Ishikawa (cell line): ENCODE measurements at regions not wholly inside any gene's neighbourhood (a gene's known extent, or its start where the extent isn't known, plus 50 kb on each side); places are given as distances from the start of the nearest gene placed in this dataset.

Experiments
- CEBPB ChIP-seq: IDR thresholded peaks from 2 replicates; pipeline ENCODE4 v1.6.1; 2012
- CREB1 ChIP-seq: IDR thresholded peaks from 2 replicates; pipeline ENCODE4 v1.6.1; 2012; ENCODE audit warnings: low read depth
- FOXM1 ChIP-seq: IDR thresholded peaks from 2 replicates; pipeline ENCODE4 v1.6.1; 2012; ENCODE audit warnings: low read depth, borderline replicate concordance
- NFIC ChIP-seq: IDR thresholded peaks from 2 replicates; pipeline ENCODE4 v1.6.1; 2012
- RAD21 ChIP-seq: IDR thresholded peaks from 2 replicates; pipeline ENCODE4 v1.6.1; 2012; ENCODE audit warnings: low read depth
- TAF1 ChIP-seq: IDR thresholded peaks from 2 replicates; pipeline ENCODE4 v1.6.1; 2012; ENCODE audit warnings: low read depth, mild to moderate bottlenecking
- TCF12 ChIP-seq: IDR thresholded peaks from 2 replicates; pipeline ENCODE4 v1.6.1; 2012; ENCODE audit warnings: low read depth
- TEAD4 ChIP-seq: IDR thresholded peaks from 2 replicates; pipeline ENCODE4 v1.6.1; 2012
- TF ChIP-seq, protein P1 (sequence below): IDR thresholded peaks from 2 replicates; pipeline ENCODE4 v1.6.1; 2012; ENCODE audit warnings: low read depth, mild to moderate bottlenecking
- TF ChIP-seq, protein P2 (sequence below): IDR thresholded peaks from 2 replicates; pipeline ENCODE4 v1.6.1; 2012

- TF ChIP-seq TEAD4 (no peak), CREB1 (no peak), TCF12 (no peak), NFIC (no peak), TAF1 (no peak), RAD21 (no peak), CEBPB (no peak), FOXM1 (no peak)
- TF ChIP-seq, protein P1, sequence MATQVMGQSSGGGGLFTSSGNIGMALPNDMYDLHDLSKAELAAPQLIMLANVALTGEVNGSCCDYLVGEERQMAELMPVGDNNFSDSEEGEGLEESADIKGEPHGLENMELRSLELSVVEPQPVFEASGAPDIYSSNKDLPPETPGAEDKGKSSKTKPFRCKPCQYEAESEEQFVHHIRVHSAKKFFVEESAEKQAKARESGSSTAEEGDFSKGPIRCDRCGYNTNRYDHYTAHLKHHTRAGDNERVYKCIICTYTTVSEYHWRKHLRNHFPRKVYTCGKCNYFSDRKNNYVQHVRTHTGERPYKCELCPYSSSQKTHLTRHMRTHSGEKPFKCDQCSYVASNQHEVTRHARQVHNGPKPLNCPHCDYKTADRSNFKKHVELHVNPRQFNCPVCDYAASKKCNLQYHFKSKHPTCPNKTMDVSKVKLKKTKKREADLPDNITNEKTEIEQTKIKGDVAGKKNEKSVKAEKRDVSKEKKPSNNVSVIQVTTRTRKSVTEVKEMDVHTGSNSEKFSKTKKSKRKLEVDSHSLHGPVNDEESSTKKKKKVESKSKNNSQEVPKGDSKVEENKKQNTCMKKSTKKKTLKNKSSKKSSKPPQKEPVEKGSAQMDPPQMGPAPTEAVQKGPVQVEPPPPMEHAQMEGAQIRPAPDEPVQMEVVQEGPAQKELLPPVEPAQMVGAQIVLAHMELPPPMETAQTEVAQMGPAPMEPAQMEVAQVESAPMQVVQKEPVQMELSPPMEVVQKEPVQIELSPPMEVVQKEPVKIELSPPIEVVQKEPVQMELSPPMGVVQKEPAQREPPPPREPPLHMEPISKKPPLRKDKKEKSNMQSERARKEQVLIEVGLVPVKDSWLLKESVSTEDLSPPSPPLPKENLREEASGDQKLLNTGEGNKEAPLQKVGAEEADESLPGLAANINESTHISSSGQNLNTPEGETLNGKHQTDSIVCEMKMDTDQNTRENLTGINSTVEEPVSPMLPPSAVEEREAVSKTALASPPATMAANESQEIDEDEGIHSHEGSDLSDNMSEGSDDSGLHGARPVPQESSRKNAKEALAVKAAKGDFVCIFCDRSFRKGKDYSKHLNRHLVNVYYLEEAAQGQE, result no peak
- TF ChIP-seq, protein P2, sequence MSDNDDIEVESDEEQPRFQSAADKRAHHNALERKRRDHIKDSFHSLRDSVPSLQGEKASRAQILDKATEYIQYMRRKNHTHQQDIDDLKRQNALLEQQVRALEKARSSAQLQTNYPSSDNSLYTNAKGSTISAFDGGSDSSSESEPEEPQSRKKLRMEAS, result no peak
Observed at GRCh38 chr3:182404031-182404430, 389.3 kb upstream of the ATP11B start.
